Panc1 (cell line): ENCODE measurements at regions not wholly inside any gene's neighbourhood (a gene's known extent, or its start where the extent isn't known, plus 50 kb on each side); places are given as distances from the start of the nearest gene placed in this dataset.

Source experiments
- ATAC-seq: fragments of 200-7000 bp; cut with Tn5 transposase; 2 replicates; pipeline ENCODE4 v1.9.1; 2020; ENCODE audit warnings: mild to moderate bottlenecking, moderate library complexity
- BruUV-seq: library from RNA; stranded (reverse); fragments of 400-500 nt; replicated peaks from 2 replicates; lab custom pipeline; 2021; lab: Mats Ljungman, UMichigan
- CTCF ChIA-PET: fragments of 300-600 bp; sonication (Branson Sonifier 250); formaldehyde crosslinking; loops from one replicate; lab custom pipeline; 2022; ENCODE audit warnings: antibody characterized with exemption; lab: Charles Lee
- POLR2A ChIA-PET: fragments of 300-600 bp; sonication (Branson Sonifier 250); formaldehyde crosslinking; loops from one replicate; lab custom pipeline; 2022; ENCODE audit warnings: antibody characterized with exemption; lab: Charles Lee
- DNase-seq: peaks from one replicate; pipeline ENCODE4 v3.0.0-alpha.2; 2010; ENCODE audit warnings: low read depth, low spot score
- H3K27ac ChIP-seq: 2 replicates; pipeline ENCODE4 v1.5.1; 2011; ENCODE audit warnings: mild to moderate bottlenecking, low read length, inconsistent platforms
- H3K27me3 ChIP-seq: fragments of 200-500 bp; sonication (Bioruptor generic); 2 replicates; pipeline ENCODE4 v1.6.0; 2014; ENCODE audit warnings: low read length, inconsistent platforms; ENCODE audit not compliant: control insufficient read depth, insufficient read depth
- H3K36me3 ChIP-seq: fragments of 200-500 bp; sonication (Bioruptor generic); 2 replicates; pipeline ENCODE4 v1.5.1; 2014; ENCODE audit warnings: inconsistent platforms, mild to moderate bottlenecking, low read length, moderate library complexity; ENCODE audit not compliant: control insufficient read depth, insufficient read depth
- H3K4me1 ChIP-seq: 2 replicates; pipeline ENCODE4 v1.5.1; 2011; ENCODE audit warnings: inconsistent platforms, mild to moderate bottlenecking, low read length, moderate library complexity; ENCODE audit not compliant: control insufficient read depth, insufficient read depth
- H3K4me3 ChIP-seq, 2 experiments: 2 replicates each; pipeline ENCODE4 v1.5.1; 2011 to 2012; ENCODE audit warnings: low read depth in 2 of 2, low read length in 2 of 2, mild to moderate bottlenecking in 2 of 2, inconsistent platforms in 1 of 2, moderate library complexity in 1 of 2
- H3K9me3 ChIP-seq: fragments of 200-500 bp; sonication (Bioruptor generic); 2 replicates; pipeline ENCODE4 v1.5.1; 2014; ENCODE audit warnings: low read depth, mild to moderate bottlenecking, inconsistent platforms, low read length, moderate library complexity; ENCODE audit not compliant: control insufficient read depth, insufficient read depth
- CTCF ChIP-seq: fragments of 450-650 bp; IDR thresholded peaks from 2 replicates; pipeline ENCODE4 v1.5.1; 2017; ENCODE audit warnings: mild to moderate bottlenecking
- POLR2AphosphoS5 ChIP-seq: IDR thresholded peaks from 2 replicates; pipeline ENCODE4 v1.6.1; 2012; ENCODE audit warnings: mild to moderate bottlenecking, low read depth, low read length, moderate library complexity
- SIN3A ChIP-seq: IDR thresholded peaks from 2 replicates; pipeline ENCODE4 v1.6.1; 2012; ENCODE audit warnings: low read depth, mild to moderate bottlenecking, low read length, moderate library complexity, borderline replicate concordance; ENCODE audit not compliant: insufficient read depth
- TCF7L2 ChIP-seq: IDR thresholded peaks from 2 replicates; pipeline ENCODE4 v1.6.1; 2011; ENCODE audit warnings: mild to moderate bottlenecking, low read depth, low read length, inconsistent platforms
- in situ Hi-C: cut with HindIII; loops from 2 replicates; pipeline ENCODE4 v1.10.0; 2016; ENCODE audit warnings: low sequenced_read_pairs, low pct_unique_long_range_greater_than_20kb
- intact Hi-C: fragments of 100-400 bp; cut with micrococcal nuclease; formaldehyde crosslinking; loops from one replicate; pipeline ENCODE4 v1.10.0; 2022; ENCODE audit not compliant: unreplicated experiment
- TF ChIP-seq, protein P1 (sequence below), 2 experiments: IDR thresholded peaks; 2 replicates each; pipeline ENCODE4 v1.6.1; 2011 to 2012; ENCODE audit warnings: low read depth in 2 of 2, control low read depth in 1 of 2, low read length in 1 of 2, mild to moderate bottlenecking in 1 of 2, moderate library complexity in 1 of 2; ENCODE audit not compliant: insufficient read depth in 1 of 2

- intact Hi-C loops (no loop called here), in situ Hi-C loops (no loop called here)
- no peak overlapping the region for H3K27ac ChIP-seq
- ATAC-seq = no peak
- H3K4me1 ChIP-seq = no peaks in the 10 kb centered on the region
- no TSS peak for BruUV-seq
- no peak for DNase-seq
- H3K27me3 ChIP-seq = no peaks in the 10 kb centered on the region
- 0 out of 2 replicates have a peak, but pooled peaks cover 4% of the 10 kb centered on the region for H3K9me3 ChIP-seq
- H3K36me3 ChIP-seq = no peaks in the 10 kb centered on the region
- ChIA-PET CTCF (no interaction called here), POLR2A (no interaction called here)
- no peak for TF ChIP-seq CTCF
- TF ChIP-seq POLR2AphosphoS5 = no peak
- TF ChIP-seq, protein P1, sequence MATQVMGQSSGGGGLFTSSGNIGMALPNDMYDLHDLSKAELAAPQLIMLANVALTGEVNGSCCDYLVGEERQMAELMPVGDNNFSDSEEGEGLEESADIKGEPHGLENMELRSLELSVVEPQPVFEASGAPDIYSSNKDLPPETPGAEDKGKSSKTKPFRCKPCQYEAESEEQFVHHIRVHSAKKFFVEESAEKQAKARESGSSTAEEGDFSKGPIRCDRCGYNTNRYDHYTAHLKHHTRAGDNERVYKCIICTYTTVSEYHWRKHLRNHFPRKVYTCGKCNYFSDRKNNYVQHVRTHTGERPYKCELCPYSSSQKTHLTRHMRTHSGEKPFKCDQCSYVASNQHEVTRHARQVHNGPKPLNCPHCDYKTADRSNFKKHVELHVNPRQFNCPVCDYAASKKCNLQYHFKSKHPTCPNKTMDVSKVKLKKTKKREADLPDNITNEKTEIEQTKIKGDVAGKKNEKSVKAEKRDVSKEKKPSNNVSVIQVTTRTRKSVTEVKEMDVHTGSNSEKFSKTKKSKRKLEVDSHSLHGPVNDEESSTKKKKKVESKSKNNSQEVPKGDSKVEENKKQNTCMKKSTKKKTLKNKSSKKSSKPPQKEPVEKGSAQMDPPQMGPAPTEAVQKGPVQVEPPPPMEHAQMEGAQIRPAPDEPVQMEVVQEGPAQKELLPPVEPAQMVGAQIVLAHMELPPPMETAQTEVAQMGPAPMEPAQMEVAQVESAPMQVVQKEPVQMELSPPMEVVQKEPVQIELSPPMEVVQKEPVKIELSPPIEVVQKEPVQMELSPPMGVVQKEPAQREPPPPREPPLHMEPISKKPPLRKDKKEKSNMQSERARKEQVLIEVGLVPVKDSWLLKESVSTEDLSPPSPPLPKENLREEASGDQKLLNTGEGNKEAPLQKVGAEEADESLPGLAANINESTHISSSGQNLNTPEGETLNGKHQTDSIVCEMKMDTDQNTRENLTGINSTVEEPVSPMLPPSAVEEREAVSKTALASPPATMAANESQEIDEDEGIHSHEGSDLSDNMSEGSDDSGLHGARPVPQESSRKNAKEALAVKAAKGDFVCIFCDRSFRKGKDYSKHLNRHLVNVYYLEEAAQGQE (IDR thresholded peaks at IDR 0.05; ENCODE audit: insufficient read depth in 1 of 2, low read depth in 2 of 2, low read length in 1 of 2) = no peak
- no peak overlapping the region for H3K4me3 ChIP-seq
Measured at GRCh38 chr1:214824763-214825162, 221.8 kb downstream of the CENPF start.

GRCh38 chr1:214826619-214827018 is 223.6 kb downstream of the CENPF start:
- Histone ChIP-seq H3K27me3 (no peaks in the 10 kb centered on the region), H3K4me3 (no peak overlapping the region), H3K9me3 (0 out of 2 replicates have a peak, but pooled peaks cover 4% of the 10 kb centered on the region), H3K36me3 (no peaks in the 10 kb centered on the region), H3K27ac (no peak overlapping the region), H3K4me1 (no peaks in the 10 kb centered on the region)
- intact Hi-C loops = no loop called here
- ChIA-PET CTCF (no interaction called here), POLR2A (no interaction called here)
- ATAC-seq (no peak), DNase-seq (no peak)
- in situ Hi-C loops = no loop called here
- no TSS peak for BruUV-seq
- no peak for TF ChIP-seq POLR2AphosphoS5
- TF ChIP-seq SIN3A = no peak
- TF ChIP-seq, protein P1 (IDR thresholded peaks at IDR 0.05; ENCODE audit: insufficient read depth in 1 of 2, low read depth in 2 of 2, low read length in 1 of 2) = no peak
- no peak for TF ChIP-seq CTCF
- no peak for TF ChIP-seq TCF7L2
